GM23338 (cell line): ENCODE measurements at regions not wholly inside any gene's neighbourhood (a gene's known extent, or its start where the extent isn't known, plus 50 kb on each side); places are given as distances from the start of the nearest gene placed in this dataset.

Source experiments
- ATAC-seq: fragments of 200-7000 bp; cut with Tn5 transposase; 3 replicates; pipeline ENCODE4 v1.9.1; 2020
- DNase-seq: peaks from one replicate; pipeline ENCODE4 v3.0.0-alpha.2; 2015; ENCODE audit warnings: low spot score
- H2AFZ ChIP-seq: fragments of 200-600 bp; sonication (generic); 2 replicates; pipeline ENCODE4 v1.8.0; 2016; ENCODE audit warnings: antibody characterized with exemption, mild to moderate bottlenecking, moderate library complexity
- H3F3A ChIP-seq: fragments of 200-600 bp; sonication (generic); replicated peaks from 2 replicates; pipeline ENCODE4 v1.8.0; 2017; ENCODE audit warnings: antibody characterized with exemption, mixed run types, low read depth
- H3K27ac ChIP-seq: fragments of 200-600 bp; sonication (generic); 2 replicates; pipeline ENCODE4 v1.6.1; 2016; ENCODE audit warnings: low read depth
- H3K27me3 ChIP-seq: fragments of 200-600 bp; sonication (generic); 2 replicates; pipeline ENCODE4 v1.8.0; 2016; ENCODE audit warnings: mild to moderate bottlenecking, mixed run types, moderate library complexity; ENCODE audit not compliant: insufficient read depth
- H3K36me3 ChIP-seq: fragments of 200-600 bp; sonication (generic); 2 replicates; pipeline ENCODE4 v1.8.0; 2016; ENCODE audit warnings: mild to moderate bottlenecking; ENCODE audit not compliant: insufficient read depth
- H3K4me1 ChIP-seq: fragments of 200-600 bp; sonication (generic); 2 replicates; pipeline ENCODE4 v1.8.0; 2016; ENCODE audit warnings: mild to moderate bottlenecking, moderate library complexity; ENCODE audit not compliant: insufficient read depth
- H3K4me2 ChIP-seq: fragments of 200-600 bp; sonication (generic); 2 replicates; pipeline ENCODE4 v1.7.1; 2017; ENCODE audit warnings: mixed run types
- H3K4me3 ChIP-seq: fragments of 200-600 bp; sonication (generic); 2 replicates; pipeline ENCODE4 v1.6.1; 2016; ENCODE audit warnings: mixed run types
- H3K79me2 ChIP-seq: fragments of 200-600 bp; sonication (generic); replicated peaks from 2 replicates; pipeline ENCODE4 v1.8.0; 2017; ENCODE audit warnings: mild to moderate bottlenecking; ENCODE audit not compliant: insufficient read depth
- H3K9me2 ChIP-seq: fragments of 200-600 bp; sonication (generic); 2 replicates; pipeline ENCODE4 v1.8.0; 2017; ENCODE audit not compliant: insufficient read depth
- H4K20me1 ChIP-seq: fragments of 200-600 bp; sonication (generic); replicated peaks from 2 replicates; pipeline ENCODE4 v1.8.0; 2017; ENCODE audit warnings: mild to moderate bottlenecking; ENCODE audit not compliant: insufficient read depth
- H3K27ac Mint-ChIP-seq: 2 replicates; pipeline ENCODE4 v1.8.0; 2020; ENCODE audit warnings: inconsistent platforms, mild to moderate bottlenecking, moderate library complexity, mixed read lengths
- H3K27me3 Mint-ChIP-seq: 3 replicates; pipeline ENCODE4 v1.8.0; 2022; ENCODE audit warnings: low read depth, mild to moderate bottlenecking, moderate library complexity, mixed read lengths, inconsistent platforms; ENCODE audit not compliant: insufficient read depth, poor library complexity
- H3K36me3 Mint-ChIP-seq: 3 replicates; pipeline ENCODE4 v1.8.0; 2021; ENCODE audit warnings: low read depth, mild to moderate bottlenecking, inconsistent platforms, moderate library complexity, mixed read lengths
- H3K4me1 Mint-ChIP-seq: 3 replicates; pipeline ENCODE4 v1.8.0; 2020; ENCODE audit warnings: mild to moderate bottlenecking, inconsistent platforms, mixed read lengths
- H3K4me3 Mint-ChIP-seq: 3 replicates; pipeline ENCODE4 v1.8.0; 2021; ENCODE audit warnings: moderate library complexity, mild to moderate bottlenecking, inconsistent platforms, mixed read lengths
- H3K9me3 Mint-ChIP-seq: 3 replicates; pipeline ENCODE4 v1.8.0; 2020; ENCODE audit warnings: moderate library complexity, mild to moderate bottlenecking, inconsistent platforms, mixed read lengths
- CREB1 ChIP-seq: fragments of 250-450 bp; sonication (Bioruptor Pico); IDR thresholded peaks from 2 replicates; pipeline ENCODE4 v1.5.0; 2020; ENCODE audit warnings: low read depth, mild to moderate bottlenecking, moderate library complexity
- NANOG ChIP-seq: IDR thresholded peaks from 2 replicates; pipeline ENCODE4 v1.6.1; 2016; ENCODE audit warnings: antibody characterized with exemption, borderline replicate concordance
- POLR2AphosphoS5 ChIP-seq: IDR thresholded peaks from 2 replicates; pipeline ENCODE4 v1.6.1; 2016; ENCODE audit warnings: antibody characterized with exemption, low read depth
- STAT1 ChIP-seq: IDR thresholded peaks from one replicate; pipeline ENCODE4 v1.6.1; 2016; ENCODE audit warnings: antibody characterized with exemption; ENCODE audit not compliant: unreplicated experiment
- ZNF114 ChIP-seq: fragments of 250-450 bp; sonication (Bioruptor Pico); IDR thresholded peaks from 2 replicates; pipeline ENCODE4 v1.5.0; 2020; ENCODE audit warnings: mild to moderate bottlenecking, moderate library complexity
- ZNF331 ChIP-seq: fragments of 250-450 bp; sonication (Bioruptor Pico); IDR thresholded peaks from 2 replicates; pipeline ENCODE4 v1.5.0; 2020; ENCODE audit warnings: low read depth, mild to moderate bottlenecking, moderate library complexity
- TF ChIP-seq, protein P1 (sequence below): IDR thresholded peaks from one replicate; pipeline ENCODE4 v1.6.1; 2018; ENCODE audit warnings: antibody characterized with exemption; ENCODE audit not compliant: unreplicated experiment
- TF ChIP-seq, protein P2 (sequence below): fragments of 250-450 bp; sonication (Bioruptor Pico); IDR thresholded peaks from 2 replicates; pipeline ENCODE4 v1.5.0; 2020; ENCODE audit warnings: mild to moderate bottlenecking, moderate library complexity
- TF ChIP-seq, protein P3 (sequence below): IDR thresholded peaks from 2 replicates; pipeline ENCODE4 v1.6.1; 2016; ENCODE audit warnings: antibody characterized with exemption

- Histone ChIP-seq H3K36me3 (no peaks in the 10 kb centered on the region), H3K27ac (no peak overlapping the region), H3K4me1 (no peaks in the 10 kb centered on the region), H3K79me2 (no peaks in the 10 kb centered on the region), H3K4me3 (no peak overlapping the region), H3F3A (no peaks in the 10 kb centered on the region), H3K4me2 (no peak overlapping the region), H4K20me1 (no peaks in the 10 kb centered on the region), H2AFZ (no peak overlapping the region), H3K27me3 (no peaks in the 10 kb centered on the region), H3K9me2 (0 out of 2 replicates have a peak, but pooled peaks cover under 1% of the 10 kb centered on the region)
- Mint-ChIP-seq H3K4me1 (no peaks in the 10 kb centered on the region), H3K27ac (no peak overlapping the region), H3K27me3 (no peaks in the 10 kb centered on the region), H3K4me3 (no peak overlapping the region), H3K9me3 (no peaks in the 10 kb centered on the region), H3K36me3 (no peaks in the 10 kb centered on the region)
- no peak for DNase-seq
- ATAC-seq = no peak
- TF ChIP-seq ZNF114 = no peak
- no peak for TF ChIP-seq CREB1
- TF ChIP-seq, protein P1, sequence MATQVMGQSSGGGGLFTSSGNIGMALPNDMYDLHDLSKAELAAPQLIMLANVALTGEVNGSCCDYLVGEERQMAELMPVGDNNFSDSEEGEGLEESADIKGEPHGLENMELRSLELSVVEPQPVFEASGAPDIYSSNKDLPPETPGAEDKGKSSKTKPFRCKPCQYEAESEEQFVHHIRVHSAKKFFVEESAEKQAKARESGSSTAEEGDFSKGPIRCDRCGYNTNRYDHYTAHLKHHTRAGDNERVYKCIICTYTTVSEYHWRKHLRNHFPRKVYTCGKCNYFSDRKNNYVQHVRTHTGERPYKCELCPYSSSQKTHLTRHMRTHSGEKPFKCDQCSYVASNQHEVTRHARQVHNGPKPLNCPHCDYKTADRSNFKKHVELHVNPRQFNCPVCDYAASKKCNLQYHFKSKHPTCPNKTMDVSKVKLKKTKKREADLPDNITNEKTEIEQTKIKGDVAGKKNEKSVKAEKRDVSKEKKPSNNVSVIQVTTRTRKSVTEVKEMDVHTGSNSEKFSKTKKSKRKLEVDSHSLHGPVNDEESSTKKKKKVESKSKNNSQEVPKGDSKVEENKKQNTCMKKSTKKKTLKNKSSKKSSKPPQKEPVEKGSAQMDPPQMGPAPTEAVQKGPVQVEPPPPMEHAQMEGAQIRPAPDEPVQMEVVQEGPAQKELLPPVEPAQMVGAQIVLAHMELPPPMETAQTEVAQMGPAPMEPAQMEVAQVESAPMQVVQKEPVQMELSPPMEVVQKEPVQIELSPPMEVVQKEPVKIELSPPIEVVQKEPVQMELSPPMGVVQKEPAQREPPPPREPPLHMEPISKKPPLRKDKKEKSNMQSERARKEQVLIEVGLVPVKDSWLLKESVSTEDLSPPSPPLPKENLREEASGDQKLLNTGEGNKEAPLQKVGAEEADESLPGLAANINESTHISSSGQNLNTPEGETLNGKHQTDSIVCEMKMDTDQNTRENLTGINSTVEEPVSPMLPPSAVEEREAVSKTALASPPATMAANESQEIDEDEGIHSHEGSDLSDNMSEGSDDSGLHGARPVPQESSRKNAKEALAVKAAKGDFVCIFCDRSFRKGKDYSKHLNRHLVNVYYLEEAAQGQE = no peak
- TF ChIP-seq, protein P2, sequence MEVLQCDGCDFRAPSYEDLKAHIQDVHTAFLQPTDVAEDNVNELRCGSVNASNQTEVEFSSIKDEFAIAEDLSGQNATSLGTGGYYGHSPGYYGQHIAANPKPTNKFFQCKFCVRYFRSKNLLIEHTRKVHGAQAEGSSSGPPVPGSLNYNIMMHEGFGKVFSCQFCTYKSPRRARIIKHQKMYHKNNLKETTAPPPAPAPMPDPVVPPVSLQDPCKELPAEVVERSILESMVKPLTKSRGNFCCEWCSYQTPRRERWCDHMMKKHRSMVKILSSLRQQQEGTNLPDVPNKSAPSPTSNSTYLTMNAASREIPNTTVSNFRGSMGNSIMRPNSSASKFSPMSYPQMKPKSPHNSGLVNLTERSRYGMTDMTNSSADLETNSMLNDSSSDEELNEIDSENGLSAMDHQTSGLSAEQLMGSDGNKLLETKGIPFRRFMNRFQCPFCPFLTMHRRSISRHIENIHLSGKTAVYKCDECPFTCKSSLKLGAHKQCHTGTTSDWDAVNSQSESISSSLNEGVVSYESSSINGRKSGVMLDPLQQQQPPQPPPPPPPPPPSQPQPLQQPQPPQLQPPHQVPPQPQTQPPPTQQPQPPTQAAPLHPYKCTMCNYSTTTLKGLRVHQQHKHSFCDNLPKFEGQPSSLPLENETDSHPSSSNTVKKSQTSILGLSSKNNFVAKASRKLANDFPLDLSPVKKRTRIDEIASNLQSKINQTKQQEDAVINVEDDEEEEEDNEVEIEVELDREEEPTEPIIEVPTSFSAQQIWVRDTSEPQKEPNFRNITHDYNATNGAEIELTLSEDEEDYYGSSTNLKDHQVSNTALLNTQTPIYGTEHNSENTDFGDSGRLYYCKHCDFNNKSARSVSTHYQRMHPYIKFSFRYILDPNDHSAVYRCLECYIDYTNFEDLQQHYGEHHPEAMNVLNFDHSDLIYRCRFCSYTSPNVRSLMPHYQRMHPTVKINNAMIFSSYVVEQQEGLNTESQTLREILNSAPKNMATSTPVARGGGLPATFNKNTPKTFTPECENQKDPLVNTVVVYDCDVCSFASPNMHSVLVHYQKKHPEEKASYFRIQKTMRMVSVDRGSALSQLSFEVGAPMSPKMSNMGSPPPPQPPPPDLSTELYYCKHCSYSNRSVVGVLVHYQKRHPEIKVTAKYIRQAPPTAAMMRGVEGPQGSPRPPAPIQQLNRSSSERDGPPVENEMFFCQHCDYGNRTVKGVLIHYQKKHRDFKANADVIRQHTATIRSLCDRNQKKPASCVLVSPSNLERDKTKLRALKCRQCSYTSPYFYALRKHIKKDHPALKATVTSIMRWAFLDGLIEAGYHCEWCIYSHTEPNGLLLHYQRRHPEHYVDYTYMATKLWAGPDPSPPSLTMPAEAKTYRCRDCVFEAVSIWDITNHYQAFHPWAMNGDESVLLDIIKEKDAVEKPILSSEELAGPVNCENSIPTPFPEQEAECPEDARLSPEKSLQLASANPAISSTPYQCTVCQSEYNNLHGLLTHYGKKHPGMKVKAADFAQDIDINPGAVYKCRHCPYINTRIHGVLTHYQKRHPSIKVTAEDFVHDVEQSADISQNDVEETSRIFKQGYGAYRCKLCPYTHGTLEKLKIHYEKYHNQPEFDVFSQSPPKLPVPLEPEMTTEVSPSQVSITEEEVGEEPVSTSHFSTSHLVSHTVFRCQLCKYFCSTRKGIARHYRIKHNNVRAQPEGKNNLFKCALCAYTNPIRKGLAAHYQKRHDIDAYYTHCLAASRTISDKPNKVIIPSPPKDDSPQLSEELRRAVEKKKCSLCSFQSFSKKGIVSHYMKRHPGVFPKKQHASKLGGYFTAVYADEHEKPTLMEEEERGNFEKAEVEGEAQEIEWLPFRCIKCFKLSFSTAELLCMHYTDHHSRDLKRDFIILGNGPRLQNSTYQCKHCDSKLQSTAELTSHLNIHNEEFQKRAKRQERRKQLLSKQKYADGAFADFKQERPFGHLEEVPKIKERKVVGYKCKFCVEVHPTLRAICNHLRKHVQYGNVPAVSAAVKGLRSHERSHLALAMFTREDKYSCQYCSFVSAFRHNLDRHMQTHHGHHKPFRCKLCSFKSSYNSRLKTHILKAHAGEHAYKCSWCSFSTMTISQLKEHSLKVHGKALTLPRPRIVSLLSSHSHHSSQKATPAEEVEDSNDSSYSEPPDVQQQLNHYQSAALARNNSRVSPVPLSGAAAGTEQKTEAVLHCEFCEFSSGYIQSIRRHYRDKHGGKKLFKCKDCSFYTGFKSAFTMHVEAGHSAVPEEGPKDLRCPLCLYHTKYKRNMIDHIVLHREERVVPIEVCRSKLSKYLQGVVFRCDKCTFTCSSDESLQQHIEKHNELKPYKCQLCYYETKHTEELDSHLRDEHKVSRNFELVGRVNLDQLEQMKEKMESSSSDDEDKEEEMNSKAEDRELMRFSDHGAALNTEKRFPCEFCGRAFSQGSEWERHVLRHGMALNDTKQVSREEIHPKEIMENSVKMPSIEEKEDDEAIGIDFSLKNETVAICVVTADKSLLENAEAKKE (CRISPR knock-in tag) = no peak
- TF ChIP-seq ZNF331 (CRISPR knock-in tag) = no peak
- TF ChIP-seq, protein P3, sequence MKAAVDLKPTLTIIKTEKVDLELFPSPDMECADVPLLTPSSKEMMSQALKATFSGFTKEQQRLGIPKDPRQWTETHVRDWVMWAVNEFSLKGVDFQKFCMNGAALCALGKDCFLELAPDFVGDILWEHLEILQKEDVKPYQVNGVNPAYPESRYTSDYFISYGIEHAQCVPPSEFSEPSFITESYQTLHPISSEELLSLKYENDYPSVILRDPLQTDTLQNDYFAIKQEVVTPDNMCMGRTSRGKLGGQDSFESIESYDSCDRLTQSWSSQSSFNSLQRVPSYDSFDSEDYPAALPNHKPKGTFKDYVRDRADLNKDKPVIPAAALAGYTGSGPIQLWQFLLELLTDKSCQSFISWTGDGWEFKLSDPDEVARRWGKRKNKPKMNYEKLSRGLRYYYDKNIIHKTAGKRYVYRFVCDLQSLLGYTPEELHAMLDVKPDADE = no peak
- TF ChIP-seq STAT1 = no peak
- no peak for TF ChIP-seq POLR2AphosphoS5
- TF ChIP-seq NANOG = no peak
Observed at GRCh38 chr4:177740563-177740962, 298.3 kb upstream of the AGA start.
